GM12878 (cell line): ENCODE measurements at regions not wholly inside any gene's neighbourhood (a gene's known extent, or its start where the extent isn't known, plus 50 kb on each side); places are given as distances from the start of the nearest gene placed in this dataset.

Experiments
- ATAC-seq: fragments of 200-7000 bp; cut with Tn5 transposase; 3 replicates; pipeline ENCODE4 v1.9.1; 2020; ENCODE audit warnings: mild to moderate bottlenecking, moderate library complexity
- BruUV-seq: library from RNA; stranded (reverse); fragments of 400-500 nt; replicated peaks from 2 replicates; lab custom pipeline; 2021; lab: Mats Ljungman, UMichigan
- CTCF ChIA-PET: fragments of 300-600 bp; sonication (Branson Sonifier 250); formaldehyde crosslinking; extraction: SDS; loops from one replicate; lab custom pipeline; 2021; ENCODE audit warnings: inconsistent platforms; lab: Yijun Ruan, JAX
- POLR2A ChIA-PET: fragments of 350-600 bp; formaldehyde crosslinking; extraction: SDS; loops from one replicate; lab custom pipeline; 2021; ENCODE audit warnings: inconsistent platforms; lab: Charles Lee
- RAD21 ChIA-PET: fragments of 300-600 bp; sonication (Branson Sonifier 250); formaldehyde crosslinking; loops from one replicate; lab custom pipeline; 2023; ENCODE audit warnings: antibody characterized with exemption; ENCODE audit not compliant: unreplicated experiment; lab: Charles Lee
- SMC1A ChIA-PET: fragments of 300-600 bp; sonication (Branson Sonifier 250); formaldehyde crosslinking; loops from one replicate; lab custom pipeline; 2023; ENCODE audit not compliant: unreplicated experiment, uncharacterized antibody; lab: Charles Lee
- DNase-seq: peaks from one replicate; pipeline ENCODE4 v3.0.0-alpha.2; 2011; ENCODE audit warnings: low read depth, low spot score
- FAIRE-seq: peaks from 3 replicates; lab custom pipeline; 2011; peaks lifted over from hg19 to GRCh38; lab: Jason Lieb, UNC
- H2AFZ ChIP-seq: 2 replicates; pipeline ENCODE4 v1.6.0; 2011; ENCODE audit warnings: low read depth, low read length, control low read depth; ENCODE audit not compliant: control insufficient read depth
- H3K27ac ChIP-seq: 2 replicates; pipeline ENCODE4 v1.5.1; 2011; ENCODE audit warnings: control low read depth; ENCODE audit not compliant: control insufficient read depth, insufficient read depth
- H3K27me3 ChIP-seq, 2 experiments: replicated peaks in 1 of 2; 2 replicates each; pipeline versions ENCODE4 v1.6.0 to v1.6.1; 2011; ENCODE audit warnings: low read length in 1 of 2; ENCODE audit not compliant: control insufficient read depth in 2 of 2, insufficient read depth in 2 of 2
- H3K36me3 ChIP-seq, 2 experiments: 2 replicates each; pipeline ENCODE4 v1.5.1; 2011; ENCODE audit warnings: low read length in 1 of 2; ENCODE audit not compliant: control insufficient read depth in 2 of 2, insufficient read depth in 2 of 2
- H3K4me1 ChIP-seq: 2 replicates; pipeline ENCODE4 v1.6.1; 2011; ENCODE audit warnings: mild to moderate bottlenecking, low read length, moderate library complexity, mixed read lengths; ENCODE audit not compliant: control insufficient read depth, insufficient read depth
- H3K4me2 ChIP-seq: 2 replicates; pipeline ENCODE4 v1.6.0; 2011; ENCODE audit warnings: control low read depth; ENCODE audit not compliant: control insufficient read depth, insufficient read depth
- H3K4me3 ChIP-seq: fragments of 200-600 bp; sonication (generic); 2 replicates; pipeline ENCODE4 v1.5.1; 2016
- H3K79me2 ChIP-seq: 2 replicates; pipeline ENCODE4 v1.6.0; 2011; ENCODE audit warnings: low read length; ENCODE audit not compliant: control insufficient read depth, insufficient read depth
- H3K9ac ChIP-seq: 2 replicates; pipeline ENCODE4 v1.8.0; 2011; ENCODE audit warnings: low read length, control low read depth, mixed read lengths; ENCODE audit not compliant: control insufficient read depth, insufficient read depth
- H3K9me3 ChIP-seq: replicated peaks from 3 replicates; pipeline ENCODE4 v1.5.1; 2011; ENCODE audit warnings: mild to moderate bottlenecking, low read length; ENCODE audit not compliant: control insufficient read depth, insufficient read depth
- H4K20me1 ChIP-seq: 2 replicates; pipeline ENCODE4 v1.6.0; 2011; ENCODE audit not compliant: control insufficient read depth, insufficient read depth
- BMI1 ChIP-seq: fragments of 450-650 bp; IDR thresholded peaks from 2 replicates; pipeline ENCODE4 v1.6.1; 2016; ENCODE audit warnings: mild to moderate bottlenecking, moderate library complexity, borderline replicate concordance
- BRCA1 ChIP-seq: IDR thresholded peaks from 2 replicates; pipeline ENCODE4 v1.6.1; 2011; ENCODE audit warnings: low read depth, low read length, improper control_type of control experiment
- CBFB ChIP-seq: IDR thresholded peaks from 2 replicates; pipeline ENCODE4 v1.6.1; 2016; ENCODE audit warnings: antibody characterized with exemption, low read depth
- CREB1 ChIP-seq: IDR thresholded peaks from 2 replicates; pipeline ENCODE4 v1.6.1; 2012; ENCODE audit warnings: low read depth, mild to moderate bottlenecking, inconsistent platforms
- EGR1 ChIP-seq, 2 experiments: IDR thresholded peaks; 1 replicate in 1 of 2; 2 replicates in 1 of 2; pipeline ENCODE4 v1.6.1; 2011 to 2012; ENCODE audit warnings: low read depth in 2 of 2, low read length in 2 of 2, borderline replicate concordance in 1 of 2, mild to moderate bottlenecking in 1 of 2, moderate library complexity in 1 of 2
- ELK1 ChIP-seq: IDR thresholded peaks from 2 replicates; pipeline ENCODE4 v1.6.1; 2012; ENCODE audit warnings: low read depth, low read length, improper control_type of control experiment
- FOXM1 ChIP-seq: IDR thresholded peaks from 2 replicates; pipeline ENCODE4 v1.6.1; 2012; ENCODE audit warnings: low read depth, mild to moderate bottlenecking, inconsistent platforms, low read length, moderate library complexity
- GATAD2B ChIP-seq: fragments of 450-650 bp; conservative IDR thresholded peaks from 2 replicates; pipeline ENCODE4 v1.6.1; 2017; ENCODE audit warnings: low read depth, mild to moderate bottlenecking, moderate library complexity
- HDAC2 ChIP-seq: fragments of 200-600 bp; sonication (generic); IDR thresholded peaks from 2 replicates; pipeline ENCODE4 v1.6.1; 2017
- IRF5 ChIP-seq: fragments of 450-650 bp; IDR thresholded peaks from 2 replicates; pipeline ENCODE4 v1.6.1; 2017; ENCODE audit warnings: borderline replicate concordance
- RELA ChIP-seq: fragments of 450-650 bp; IDR thresholded peaks from 2 replicates; pipeline ENCODE4 v1.8.0; 2014; ENCODE audit warnings: borderline replicate concordance; ENCODE audit not compliant: partially characterized antibody
- RELB ChIP-seq: fragments of 450-650 bp; IDR thresholded peaks from 2 replicates; pipeline ENCODE4 v1.6.1; 2017; ENCODE audit warnings: low read depth, mild to moderate bottlenecking, moderate library complexity
- RUNX3 ChIP-seq: IDR thresholded peaks from 2 replicates; pipeline ENCODE4 v1.6.1; 2012; ENCODE audit warnings: low read length, inconsistent platforms
- STAT3 ChIP-seq: IDR thresholded peaks from 2 replicates; pipeline ENCODE4 v1.6.1; 2011; ENCODE audit warnings: low read depth, low read length, improper control_type of control experiment
- WGBS: methylation state at CpG from one replicate; pipeline ENCODE4 v1.1.6; 2016; ENCODE audit warnings: low lambda C conversion rate; ENCODE audit not compliant: insufficient replicate concordance, insufficient coverage; ENCODE audit errors: missing lambda C conversion rate; 5-methylcytosine and 5-hydroxymethylcytosine counted together
- in situ Hi-C: fragments of 300-500 bp; cut with MboI; formaldehyde crosslinking; loops from 9 replicates; pipeline ENCODE4 v1.14.3; 2018; ENCODE audit warnings: mixed read lengths
- intact Hi-C: fragments of 100-400 bp; cut with micrococcal nuclease; formaldehyde crosslinking; loops from one replicate; pipeline ENCODE4 v1.14.2; 2022; ENCODE audit not compliant: unreplicated experiment
- TF ChIP-seq, protein P1 (sequence below): fragments of 450-650 bp; IDR thresholded peaks from 2 replicates; pipeline ENCODE4 v1.6.1; 2018; ENCODE audit warnings: mild to moderate bottlenecking, low read depth, moderate library complexity; ENCODE audit not compliant: partially characterized antibody

- TF ChIP-seq EGR1 (IDR thresholded peaks at IDR 0.05; ENCODE audit: borderline replicate concordance in 1 of 2, low read depth in 2 of 2, low read length in 2 of 2) (no peak), FOXM1 (no peak)
- TF ChIP-seq, protein P1, sequence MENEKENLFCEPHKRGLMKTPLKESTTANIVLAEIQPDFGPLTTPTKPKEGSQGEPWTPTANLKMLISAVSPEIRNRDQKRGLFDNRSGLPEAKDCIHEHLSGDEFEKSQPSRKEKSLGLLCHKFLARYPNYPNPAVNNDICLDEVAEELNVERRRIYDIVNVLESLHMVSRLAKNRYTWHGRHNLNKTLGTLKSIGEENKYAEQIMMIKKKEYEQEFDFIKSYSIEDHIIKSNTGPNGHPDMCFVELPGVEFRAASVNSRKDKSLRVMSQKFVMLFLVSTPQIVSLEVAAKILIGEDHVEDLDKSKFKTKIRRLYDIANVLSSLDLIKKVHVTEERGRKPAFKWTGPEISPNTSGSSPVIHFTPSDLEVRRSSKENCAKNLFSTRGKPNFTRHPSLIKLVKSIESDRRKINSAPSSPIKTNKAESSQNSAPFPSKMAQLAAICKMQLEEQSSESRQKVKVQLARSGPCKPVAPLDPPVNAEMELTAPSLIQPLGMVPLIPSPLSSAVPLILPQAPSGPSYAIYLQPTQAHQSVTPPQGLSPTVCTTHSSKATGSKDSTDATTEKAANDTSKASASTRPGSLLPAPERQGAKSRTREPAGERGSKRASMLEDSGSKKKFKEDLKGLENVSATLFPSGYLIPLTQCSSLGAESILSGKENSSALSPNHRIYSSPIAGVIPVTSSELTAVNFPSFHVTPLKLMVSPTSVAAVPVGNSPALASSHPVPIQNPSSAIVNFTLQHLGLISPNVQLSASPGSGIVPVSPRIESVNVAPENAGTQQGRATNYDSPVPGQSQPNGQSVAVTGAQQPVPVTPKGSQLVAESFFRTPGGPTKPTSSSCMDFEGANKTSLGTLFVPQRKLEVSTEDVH, result no peak
- TF ChIP-seq, all 136 proteins: peak for 0
Measured at GRCh38 chr11:106384429-106384828, 307.0 kb downstream of the AASDHPPT start (continued).

DNA sequence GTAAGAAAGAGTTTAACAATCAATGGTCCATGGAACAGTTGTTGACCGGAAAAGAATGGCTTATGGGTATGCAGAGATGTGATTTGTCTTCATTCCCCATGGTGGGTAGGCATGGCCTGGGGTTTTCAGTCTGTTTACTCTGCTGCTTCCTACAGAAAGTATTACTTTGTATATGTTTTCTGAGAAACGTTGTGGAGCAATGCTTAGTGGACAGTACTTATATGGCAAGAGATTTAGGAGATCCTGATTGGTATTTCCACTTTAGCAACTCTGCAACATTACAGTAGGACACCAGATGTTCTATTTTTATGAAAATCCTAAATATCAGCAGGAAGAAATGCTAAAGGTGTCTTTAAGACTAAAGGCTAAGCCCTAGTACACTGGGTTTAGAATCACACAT lies 309.1 kb downstream of the AASDHPPT start:
- Histone ChIP-seq H3K79me2 (no peaks in the 10 kb centered on the region), H3K9me3 (no peaks in the 10 kb centered on the region; the same call in 2 of the 3 replicates), H3K27ac (no peak overlapping the region), H2AFZ (no peak overlapping the region), H3K27me3 (no peaks in the 10 kb centered on the region), H3K36me3 (no peaks in the 10 kb centered on the region), H3K4me2 (no peak overlapping the region), H3K4me1 (no peaks in the 10 kb centered on the region), H4K20me1 (no peaks in the 10 kb centered on the region), H3K9ac (no peak overlapping the region), H3K4me3 (no peak overlapping the region)
- DNase-seq, result no peak
- 4% methylated on average over 2 of the region's 2 CpGs for WGBS
- ATAC-seq, result no peak
- intact Hi-C loops (loop anchor here (10.0 kb wide), 1 partner anchor 232 kb away; no protein-coding TSS in a partner anchor), in situ Hi-C loops (no loop called here)
- POLR2A ChIA-PET, result no interaction called here
- SMC1A ChIA-PET, result no interaction called here
- TF ChIP-seq IRF5 (no peak), RELA (no peak), BRCA1 (no peak), GATAD2B (no peak), CREB1 (no peak), HDAC2 (no peak), CBFB (no peak), STAT3 (no peak), BMI1 (no peak), RUNX3 (no peak), EGR1 (IDR thresholded peaks at IDR 0.05; ENCODE audit: borderline replicate concordance in 1 of 2, low read depth in 2 of 2, low read length in 2 of 2) (no peak), ELK1 (no peak), RELB (no peak)
- RAD21 ChIA-PET, result no interaction called here
- no peak for FAIRE-seq
- CTCF ChIA-PET, result no interaction called here
- BruUV-seq, result no TSS peak
